IMR-90 (cell line): ENCODE measurements at regions not wholly inside any gene's neighbourhood (a gene's known extent, or its start where the extent isn't known, plus 50 kb on each side); places are given as distances from the start of the nearest gene placed in this dataset.

ENCODE experiments used
- ATAC-seq: fragments of 200-7000 bp; cut with Tn5 transposase; 2 replicates; pipeline ENCODE4 v1.9.1; 2020; ENCODE audit warnings: low read depth, mild to moderate bottlenecking, moderate library complexity
- BruUV-seq: library from RNA; stranded (reverse); fragments of 400-500 nt; replicated peaks from 2 replicates; lab custom pipeline; 2021; lab: Mats Ljungman, UMichigan
- CTCF ChIA-PET: fragments of 300-600 bp; formaldehyde crosslinking; extraction: SDS; loops from one replicate; lab custom pipeline; 2021; ENCODE audit warnings: antibody characterized with exemption; lab: Yijun Ruan, JAX
- POLR2A ChIA-PET: fragments of 300-600 bp; sonication (Branson Sonifier 250); formaldehyde crosslinking; loops from one replicate; lab custom pipeline; 2022; ENCODE audit warnings: antibody characterized with exemption; ENCODE audit not compliant: unreplicated experiment; lab: Charles Lee
- DNase-seq: peaks from one replicate; pipeline ENCODE4 v3.0.0; 2013
- H2AFZ ChIP-seq: replicated peaks from 2 replicates; pipeline ENCODE3; 2013; ENCODE audit warnings: low read length, mild to moderate bottlenecking; ENCODE audit not compliant: poor library complexity
- H2AK5ac ChIP-seq: 2 replicates; pipeline ENCODE4 v1.6.1; 2013; ENCODE audit warnings: low read depth, low read length, inconsistent platforms
- H2AK9ac ChIP-seq: replicated peaks from 2 replicates; pipeline ENCODE3; 2013; ENCODE audit warnings: mild to moderate bottlenecking, low read depth, low read length, moderate library complexity; ENCODE audit not compliant: poor library complexity
- H2BK120ac ChIP-seq: 2 replicates; pipeline ENCODE4 v1.6.1; 2013; ENCODE audit warnings: low read depth, low read length, inconsistent platforms
- H2BK15ac ChIP-seq: 3 replicates; pipeline ENCODE4 v1.6.1; 2013; ENCODE audit warnings: low read depth, low read length, inconsistent platforms
- H2BK20ac ChIP-seq: 2 replicates; pipeline ENCODE4 v1.6.1; 2013; ENCODE audit warnings: low read depth, mild to moderate bottlenecking, inconsistent platforms, low read length, moderate library complexity
- H2BK5ac ChIP-seq: 2 replicates; pipeline ENCODE4 v1.6.1; 2013; ENCODE audit warnings: mild to moderate bottlenecking, low read depth, low read length, inconsistent platforms; ENCODE audit not compliant: poor library complexity, severe bottlenecking
- H3K14ac ChIP-seq: replicated peaks from 2 replicates; pipeline ENCODE4 v1.6.1; 2013; ENCODE audit warnings: low read depth, low read length, inconsistent platforms
- H3K18ac ChIP-seq: 2 replicates; pipeline ENCODE4 v1.6.1; 2013; ENCODE audit warnings: low read depth, low read length, control low read depth
- H3K23ac ChIP-seq: 2 replicates; pipeline ENCODE4 v1.6.1; 2013; ENCODE audit warnings: low read depth, low read length, inconsistent platforms
- H3K27ac ChIP-seq: 2 replicates; pipeline ENCODE4 v1.5.1; 2013; ENCODE audit warnings: mild to moderate bottlenecking, control low read depth, low read length; ENCODE audit not compliant: insufficient read depth
- H3K27me3 ChIP-seq: 2 replicates; pipeline ENCODE4 v1.6.1; 2013; ENCODE audit warnings: low read length; ENCODE audit not compliant: control insufficient read depth, insufficient read depth
- H3K36me3 ChIP-seq: 2 replicates; pipeline ENCODE4 v1.6.1; 2013; ENCODE audit warnings: low read length, mixed read lengths; ENCODE audit not compliant: control insufficient read depth, insufficient read depth
- H3K4ac ChIP-seq: 2 replicates; pipeline ENCODE4 v1.6.1; 2013; ENCODE audit warnings: low read depth, low read length, inconsistent platforms
- H3K4me1 ChIP-seq: 2 replicates; pipeline ENCODE4 v1.6.1; 2013; ENCODE audit warnings: low read length, mixed read lengths; ENCODE audit not compliant: control insufficient read depth, insufficient read depth
- H3K4me2 ChIP-seq: 2 replicates; pipeline ENCODE4 v1.6.1; 2013; ENCODE audit warnings: low read depth, mild to moderate bottlenecking, control low read depth, low read length, moderate library complexity
- H3K4me3 ChIP-seq: 2 replicates; pipeline ENCODE4 v1.5.1; 2013; ENCODE audit warnings: low read depth, mild to moderate bottlenecking, control low read depth, low read length, moderate library complexity; ENCODE audit not compliant: insufficient read depth
- H3K56ac ChIP-seq: 2 replicates; pipeline ENCODE4 v1.6.1; 2013; ENCODE audit warnings: low read length, inconsistent platforms; ENCODE audit not compliant: insufficient read depth; ENCODE audit errors: extremely low read depth
- H3K79me1 ChIP-seq, 2 experiments: 2 replicates each; pipeline ENCODE4 v1.6.1; 2013; ENCODE audit warnings: low read length in 2 of 2, inconsistent platforms in 1 of 2, low read depth in 1 of 2
- H3K9ac ChIP-seq: 2 replicates; pipeline ENCODE4 v1.6.1; 2013; ENCODE audit warnings: low read depth, low read length, control low read depth
- H3K9me1 ChIP-seq: 2 replicates; pipeline ENCODE4 v1.6.1; 2013; ENCODE audit warnings: low read length, inconsistent platforms; ENCODE audit not compliant: insufficient read depth
- H3K9me3 ChIP-seq: 2 replicates; pipeline ENCODE4 v1.6.1; 2013; ENCODE audit warnings: low read length; ENCODE audit not compliant: control insufficient read depth, insufficient read depth
- H4K20me1 ChIP-seq: 2 replicates; pipeline ENCODE4 v1.6.1; 2013; ENCODE audit warnings: low read length, inconsistent platforms; ENCODE audit not compliant: insufficient read depth
- H4K5ac ChIP-seq: 2 replicates; pipeline ENCODE4 v1.6.1; 2013; ENCODE audit warnings: mild to moderate bottlenecking, low read depth, low read length, control low read depth
- H4K8ac ChIP-seq, 2 experiments: 2 replicates each; pipeline ENCODE4 v1.6.1; 2013; ENCODE audit warnings: low read depth in 2 of 2, low read length in 2 of 2, control low read depth in 1 of 2, inconsistent platforms in 1 of 2
- H4K91ac ChIP-seq: 2 replicates; pipeline ENCODE4 v1.6.1; 2013; ENCODE audit warnings: low read depth, low read length, inconsistent platforms; ENCODE audit not compliant: insufficient read depth
- BHLHE40 ChIP-seq: fragments of 150-350 bp; IDR thresholded peaks from 2 replicates; pipeline ENCODE4 v1.6.1; 2016; ENCODE audit warnings: mild to moderate bottlenecking, low read depth, low read length
- CEBPB ChIP-seq: IDR thresholded peaks from 2 replicates; pipeline ENCODE4 v1.6.1; 2012; ENCODE audit warnings: low read depth, low read length, improper control_type of control experiment
- CHD1 ChIP-seq: IDR thresholded peaks from 2 replicates; pipeline ENCODE4 v1.6.1; 2012; ENCODE audit warnings: low read depth, low read length, improper control_type of control experiment
- CTCF ChIP-seq: conservative IDR thresholded peaks from 2 replicates; pipeline ENCODE4 v1.5.1; 2012; ENCODE audit warnings: mild to moderate bottlenecking, low read depth, low read length, improper control_type of control experiment
- FOS ChIP-seq: fragments of 150-350 bp; IDR thresholded peaks from 2 replicates; pipeline ENCODE4 v1.6.1; 2016; ENCODE audit warnings: low read depth, low read length
- MAFK ChIP-seq: IDR thresholded peaks from 2 replicates; pipeline ENCODE4 v1.6.1; 2012; ENCODE audit warnings: low read depth, low read length, improper control_type of control experiment
- MAZ ChIP-seq: IDR thresholded peaks from 2 replicates; pipeline ENCODE4 v1.6.1; 2012; ENCODE audit warnings: low read depth, mild to moderate bottlenecking, low read length, improper control_type of control experiment, moderate library complexity, borderline replicate concordance
- MXI1 ChIP-seq: IDR thresholded peaks from 2 replicates; pipeline ENCODE4 v1.6.1; 2012; ENCODE audit warnings: low read depth, mild to moderate bottlenecking, low read length, moderate library complexity, borderline replicate concordance
- NFE2L2 ChIP-seq: fragments of 150-350 bp; IDR thresholded peaks from 2 replicates; pipeline ENCODE4 v1.6.1; 2016; ENCODE audit warnings: low read depth, mild to moderate bottlenecking, low read length
- POLR2A ChIP-seq: IDR thresholded peaks from 2 replicates; pipeline ENCODE4 v1.6.1; 2012; ENCODE audit warnings: mild to moderate bottlenecking, low read depth, low read length
- RAD21 ChIP-seq: IDR thresholded peaks from 2 replicates; pipeline ENCODE4 v1.6.1; 2012; ENCODE audit warnings: low read length, improper control_type of control experiment
- RCOR1 ChIP-seq: IDR thresholded peaks from 2 replicates; pipeline ENCODE4 v1.6.1; 2012; ENCODE audit warnings: mild to moderate bottlenecking, low read length, improper control_type of control experiment; ENCODE audit not compliant: insufficient replicate concordance
- SMC3 ChIP-seq: fragments of 150-350 bp; IDR thresholded peaks from 2 replicates; pipeline ENCODE4 v1.6.1; 2016; ENCODE audit warnings: low read depth, mild to moderate bottlenecking, antibody characterized with exemption, low read length, moderate library complexity
- WGBS, 2 experiments: methylation state at CpG; one replicate each; pipeline versions ENCODE4 v1.1.5 to v1.1.7; 2013; ENCODE audit warnings: missing lambda C conversion rate in 2 of 2; ENCODE audit not compliant: insufficient read length in 1 of 2; ENCODE audit errors: extremely low coverage in 2 of 2; 5-methylcytosine and 5-hydroxymethylcytosine counted together
- dilution Hi-C: fragments of 300-500 bp; cut with HindIII; formaldehyde crosslinking; loops from one replicate; pipeline ENCODE4 v1.14.3; 2018; ENCODE audit warnings: low sequenced_read_pairs; ENCODE audit not compliant: unreplicated experiment
- in situ Hi-C: fragments of 300-500 bp; cut with MboI; formaldehyde crosslinking; loops from 3 replicates; pipeline ENCODE4 v1.14.3; 2019; ENCODE audit warnings: low sequenced_read_pairs, inconsistent platforms, mixed read lengths
- intact Hi-C: fragments of 100-400 bp; cut with micrococcal nuclease; formaldehyde crosslinking; loops from 2 replicates; pipeline ENCODE4 v1.10.0; 2022

GRCh38 chr5:125856949-125857348 lies 566.3 kb upstream of the GRAMD2B start:
- no peak overlapping the region for H3K4me2 ChIP-seq
- ATAC-seq (no peak), DNase-seq (no peak)
- no peak overlapping the region for H4K8ac ChIP-seq
- WGBS, 2 experiments, result no CpG with 5 or more reads among the region's 3 CpGs
- H2AK5ac ChIP-seq, result no peak overlapping the region
- H2BK20ac ChIP-seq, result no peak overlapping the region
- H4K91ac ChIP-seq, result no peak overlapping the region
- H4K5ac ChIP-seq, result no peak overlapping the region
- intact Hi-C loops, result no loop called here
- no peak overlapping the region for H2AK9ac ChIP-seq
- no peaks in the 10 kb centered on the region for H3K4me1 ChIP-seq
- H2BK15ac ChIP-seq, result no peak overlapping the region
- TF ChIP-seq RCOR1 (no peak), MXI1 (no peak), SMC3 (no peak), FOS (no peak), RAD21 (no peak), MAFK (no peak), POLR2A (no peak), MAZ (no peak), CEBPB (no peak), CTCF (no peak), CHD1 (no peak), BHLHE40 (no peak), NFE2L2 (no peak)
- H2BK5ac ChIP-seq, result no peak overlapping the region
- H3K4me3 ChIP-seq, result no peak overlapping the region
- H3K27ac ChIP-seq, result no peak overlapping the region
- no peak overlapping the region for H3K23ac ChIP-seq
- no peak overlapping the region for H3K14ac ChIP-seq
- ChIA-PET CTCF (no interaction called here), POLR2A (no interaction called here)
- no peaks in the 10 kb centered on the region for H3K79me1 ChIP-seq
- H3K9ac ChIP-seq, result no peak overlapping the region
- H3K56ac ChIP-seq, result no peak overlapping the region
- H2BK120ac ChIP-seq, result no peak overlapping the region
- no peak overlapping the region for H3K18ac ChIP-seq
- H3K9me3 ChIP-seq, result no peaks in the 10 kb centered on the region
- in situ Hi-C loops, result no loop called here
- no peaks in the 10 kb centered on the region for H3K36me3 ChIP-seq
- no peaks in the 10 kb centered on the region for H3K9me1 ChIP-seq
- no peak overlapping the region for H2AFZ ChIP-seq
- no peaks in the 10 kb centered on the region for H4K20me1 ChIP-seq
- H3K27me3 ChIP-seq, result no peaks in the 10 kb centered on the region
- no peak overlapping the region for H3K4ac ChIP-seq
- no TSS peak for BruUV-seq
- dilution Hi-C loops, result no loop called here
